HEK293T (cell line): ENCODE measurements at regions not wholly inside any gene's neighbourhood (a gene's known extent, or its start where the extent isn't known, plus 50 kb on each side); places are given as distances from the start of the nearest gene placed in this dataset.

Experiments used
- ARNT ChIP-seq: fragments of 450-650 bp; IDR thresholded peaks from 2 replicates; pipeline ENCODE4 v1.6.1; 2017; ENCODE audit warnings: mild to moderate bottlenecking
- CTBP1 ChIP-seq: fragments of 450-650 bp; IDR thresholded peaks from 2 replicates; pipeline ENCODE4 v1.6.1; 2016; ENCODE audit warnings: borderline replicate concordance
- ELF4 ChIP-seq: fragments of 450-650 bp; IDR thresholded peaks from 2 replicates; pipeline ENCODE4 v1.6.1; 2017; ENCODE audit warnings: antibody characterized with exemption
- FOXA1 ChIP-seq: fragments of 450-650 bp; IDR thresholded peaks from 2 replicates; pipeline ENCODE4 v1.6.1; 2016; ENCODE audit warnings: mild to moderate bottlenecking
- FOXK2 ChIP-seq: fragments of 450-650 bp; IDR thresholded peaks from 2 replicates; pipeline ENCODE4 v1.6.1; 2016; ENCODE audit warnings: mild to moderate bottlenecking
- FOXM1 ChIP-seq: fragments of 450-650 bp; IDR thresholded peaks from 2 replicates; pipeline ENCODE4 v1.6.1; 2017; ENCODE audit warnings: mild to moderate bottlenecking, borderline replicate concordance
- L3MBTL2 ChIP-seq: fragments of 450-650 bp; conservative IDR thresholded peaks from 2 replicates; pipeline ENCODE4 v1.6.1; 2016; ENCODE audit warnings: mild to moderate bottlenecking
- LEF1 ChIP-seq: fragments of 450-650 bp; IDR thresholded peaks from 2 replicates; pipeline ENCODE4 v1.6.1; 2017; ENCODE audit warnings: mild to moderate bottlenecking, borderline replicate concordance
- PKNOX1 ChIP-seq: fragments of 450-650 bp; IDR thresholded peaks from 2 replicates; pipeline ENCODE4 v1.6.1; 2016
- SP1 ChIP-seq: fragments of 450-650 bp; IDR thresholded peaks from 2 replicates; pipeline ENCODE4 v1.6.1; 2017
- SUZ12 ChIP-seq: fragments of 450-650 bp; IDR thresholded peaks from 2 replicates; pipeline ENCODE4 v1.6.1; 2016; ENCODE audit warnings: mild to moderate bottlenecking
- ZNF384 ChIP-seq: fragments of 450-650 bp; IDR thresholded peaks from 2 replicates; pipeline ENCODE4 v1.6.1; 2016

DNA sequence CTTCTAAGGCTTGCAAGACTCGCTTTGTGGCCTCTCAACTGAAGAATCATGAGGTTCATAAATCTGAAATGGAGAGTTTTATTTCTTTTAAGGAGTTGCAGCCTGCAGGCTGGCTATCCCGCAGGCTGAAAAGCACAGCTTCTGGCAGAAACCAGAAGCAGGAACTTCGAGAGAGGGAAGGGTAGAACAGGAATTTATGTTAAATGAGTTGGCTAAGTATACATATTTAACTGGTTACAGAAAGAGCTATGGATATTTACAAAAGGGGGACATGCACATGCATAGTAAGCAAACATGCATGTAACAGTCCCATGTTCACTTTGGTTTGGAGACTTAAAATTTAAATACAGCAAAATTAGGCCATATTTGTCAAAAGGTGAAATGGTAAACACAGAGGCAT lies 787.0 kb downstream of the TFAP2A start:
- TF ChIP-seq FOXM1 (no peak), PKNOX1 (no peak), ARNT (no peak), FOXA1 (no peak), SUZ12 (no peak), L3MBTL2 (no peak), ZNF384 (no peak), FOXK2 (no peak), SP1 (no peak), LEF1 (no peak), CTBP1 (no peak), ELF4 (no peak)
